ENCODE measurements at regions not wholly inside any gene's neighbourhood (a gene's known extent, or its start where the extent isn't known, plus 50 kb on each side); places are given as distances from the start of the nearest gene placed in this dataset.

DNA sequence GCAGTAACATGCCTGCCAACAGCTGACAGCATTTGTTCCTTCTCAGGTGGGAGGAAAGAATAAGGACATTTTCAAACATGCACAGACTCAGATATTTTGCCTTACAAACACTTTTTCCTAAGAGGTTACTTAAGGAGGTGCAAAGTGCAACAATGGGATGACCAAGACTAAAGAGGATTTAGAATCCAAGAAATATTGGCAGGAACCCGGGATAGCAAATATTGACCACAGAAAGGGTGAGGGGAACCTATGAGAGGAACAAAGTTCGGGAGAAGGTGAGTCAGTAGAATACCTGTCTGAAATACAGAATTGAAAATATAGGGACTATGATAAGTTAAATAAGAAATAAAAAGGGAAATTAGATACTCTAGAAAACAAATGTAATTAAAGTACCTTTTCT lies 321.9 kb upstream of the EMCN start:
- TF ChIP-seq, protein P1, sequence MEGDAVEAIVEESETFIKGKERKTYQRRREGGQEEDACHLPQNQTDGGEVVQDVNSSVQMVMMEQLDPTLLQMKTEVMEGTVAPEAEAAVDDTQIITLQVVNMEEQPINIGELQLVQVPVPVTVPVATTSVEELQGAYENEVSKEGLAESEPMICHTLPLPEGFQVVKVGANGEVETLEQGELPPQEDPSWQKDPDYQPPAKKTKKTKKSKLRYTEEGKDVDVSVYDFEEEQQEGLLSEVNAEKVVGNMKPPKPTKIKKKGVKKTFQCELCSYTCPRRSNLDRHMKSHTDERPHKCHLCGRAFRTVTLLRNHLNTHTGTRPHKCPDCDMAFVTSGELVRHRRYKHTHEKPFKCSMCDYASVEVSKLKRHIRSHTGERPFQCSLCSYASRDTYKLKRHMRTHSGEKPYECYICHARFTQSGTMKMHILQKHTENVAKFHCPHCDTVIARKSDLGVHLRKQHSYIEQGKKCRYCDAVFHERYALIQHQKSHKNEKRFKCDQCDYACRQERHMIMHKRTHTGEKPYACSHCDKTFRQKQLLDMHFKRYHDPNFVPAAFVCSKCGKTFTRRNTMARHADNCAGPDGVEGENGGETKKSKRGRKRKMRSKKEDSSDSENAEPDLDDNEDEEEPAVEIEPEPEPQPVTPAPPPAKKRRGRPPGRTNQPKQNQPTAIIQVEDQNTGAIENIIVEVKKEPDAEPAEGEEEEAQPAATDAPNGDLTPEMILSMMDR (IDR thresholded peaks at IDR 0.05) = no peak
- TF ChIP-seq POLR2A (IDR thresholded peaks at IDR 0.05) = no peak

All from thyroid gland (tissue), 4 donors.